H9 (cell line): ENCODE measurements at regions not wholly inside any gene's neighbourhood (a gene's known extent, or its start where the extent isn't known, plus 50 kb on each side); places are given as distances from the start of the nearest gene placed in this dataset.

Source experiments
- DNase-seq: peaks from one replicate; pipeline ENCODE4 v3.0.0-alpha.2; 2017
- H2AFZ ChIP-seq: one replicate; pipeline ENCODE4 v1.6.1; 2013; ENCODE audit warnings: mild to moderate bottlenecking, low read length, control low read depth, moderate library complexity
- H2AK5ac ChIP-seq: 2 replicates; pipeline ENCODE4 v1.6.1; 2013; ENCODE audit warnings: low read length, control low read depth, mixed read lengths; ENCODE audit not compliant: insufficient read length
- H2BK120ac ChIP-seq: one replicate; pipeline ENCODE4 v1.6.1; 2013; ENCODE audit warnings: low read depth, mild to moderate bottlenecking, low read length, control low read depth, inconsistent platforms; ENCODE audit not compliant: poor library complexity, severe bottlenecking
- H2BK12ac ChIP-seq: 2 replicates; pipeline ENCODE4 v1.6.1; 2013; ENCODE audit warnings: low read length, control low read depth, mixed read lengths, low read depth; ENCODE audit not compliant: insufficient read length
- H2BK15ac ChIP-seq: 2 replicates; pipeline ENCODE4 v1.6.1; 2013; ENCODE audit warnings: low read depth, low read length, control low read depth
- H2BK20ac ChIP-seq: one replicate; pipeline ENCODE4 v1.6.1; 2013; ENCODE audit warnings: low read depth, mild to moderate bottlenecking, low read length, control low read depth, inconsistent platforms; ENCODE audit not compliant: poor library complexity, severe bottlenecking
- H2BK5ac ChIP-seq: 2 replicates; pipeline ENCODE4 v1.6.1; 2013; ENCODE audit warnings: low read length, control low read depth, mixed read lengths; ENCODE audit not compliant: insufficient read length
- H3K14ac ChIP-seq: 2 replicates; pipeline ENCODE4 v1.6.1; 2013; ENCODE audit warnings: low read length, control low read depth; ENCODE audit not compliant: insufficient read depth
- H3K18ac ChIP-seq: 2 replicates; pipeline ENCODE4 v1.6.1; 2013; ENCODE audit warnings: low read depth, mild to moderate bottlenecking, mixed read lengths, low read length, control low read depth; ENCODE audit not compliant: insufficient read length
- H3K23ac ChIP-seq: 2 replicates; pipeline ENCODE4 v1.6.1; 2013; ENCODE audit warnings: low read length, control low read depth, mixed read lengths, low read depth; ENCODE audit not compliant: insufficient read length
- H3K23me2 ChIP-seq: 2 replicates; pipeline ENCODE4 v1.6.1; 2013; ENCODE audit warnings: low read depth, mild to moderate bottlenecking, mixed read lengths, low read length, control low read depth; ENCODE audit not compliant: insufficient read length, poor library complexity, severe bottlenecking
- H3K27ac ChIP-seq: 2 replicates; pipeline ENCODE4 v1.5.1; 2013; ENCODE audit warnings: low read length, control low read depth, mixed read lengths, low read depth; ENCODE audit not compliant: insufficient read length
- H3K27me3 ChIP-seq: 2 replicates; pipeline ENCODE4 v1.6.1; 2013; ENCODE audit warnings: low read length, control low read depth, inconsistent platforms; ENCODE audit not compliant: insufficient read depth
- H3K4ac ChIP-seq: 2 replicates; pipeline ENCODE4 v1.6.1; 2013; ENCODE audit warnings: low read depth, mild to moderate bottlenecking, control low read depth, inconsistent platforms, low read length, moderate library complexity
- H3K4me1 ChIP-seq: 2 replicates; pipeline ENCODE4 v1.6.1; 2013; ENCODE audit warnings: low read length, control low read depth, inconsistent platforms; ENCODE audit not compliant: insufficient read depth
- H3K4me2 ChIP-seq: 2 replicates; pipeline ENCODE4 v1.6.1; 2013; ENCODE audit warnings: low read length, control low read depth, mixed read lengths; ENCODE audit not compliant: insufficient read length, insufficient read depth
- H3K56ac ChIP-seq: 2 replicates; pipeline ENCODE4 v1.6.1; 2013; ENCODE audit warnings: low read depth, mild to moderate bottlenecking, mixed read lengths, low read length, control low read depth; ENCODE audit not compliant: insufficient read length
- H3K79me1 ChIP-seq: 2 replicates; pipeline ENCODE4 v1.6.1; 2013; ENCODE audit warnings: low read depth, mild to moderate bottlenecking, moderate library complexity, low read length, control low read depth, inconsistent platforms; ENCODE audit not compliant: insufficient read depth, poor library complexity, severe bottlenecking
- H3K79me2 ChIP-seq: 2 replicates; pipeline ENCODE4 v1.6.1; 2013; ENCODE audit warnings: low read length, control low read depth, inconsistent platforms; ENCODE audit not compliant: insufficient read depth
- H3K9ac ChIP-seq: 2 replicates; pipeline ENCODE4 v1.6.1; 2013; ENCODE audit warnings: low read length, control low read depth, mixed read lengths; ENCODE audit not compliant: insufficient read length; ENCODE audit errors: extremely low read depth
- H3K9me3 ChIP-seq: one replicate; pipeline ENCODE4 v1.6.1; 2013; ENCODE audit warnings: low read depth, low read length, inconsistent platforms; ENCODE audit not compliant: control insufficient read depth
- H3T11ph ChIP-seq: one replicate; pipeline ENCODE4 v1.6.1; 2013; ENCODE audit warnings: mild to moderate bottlenecking, low read length, control low read depth, inconsistent platforms
- H4K20me1 ChIP-seq: one replicate; pipeline ENCODE4 v1.6.1; 2013; ENCODE audit not compliant: control insufficient read depth, insufficient read length, insufficient read depth
- H4K5ac ChIP-seq: 2 replicates; pipeline ENCODE4 v1.6.1; 2013; ENCODE audit warnings: low read depth, mild to moderate bottlenecking, mixed read lengths, low read length, control low read depth; ENCODE audit not compliant: insufficient read length
- H4K8ac ChIP-seq: replicated peaks from 2 replicates; pipeline ENCODE4 v1.6.1; 2013; ENCODE audit warnings: low read length, control low read depth, mixed read lengths, low read depth; ENCODE audit not compliant: insufficient read length
- H4K91ac ChIP-seq: 2 replicates; pipeline ENCODE4 v1.6.1; 2013; ENCODE audit warnings: low read depth, mild to moderate bottlenecking, moderate library complexity, mixed read lengths, low read length, control low read depth; ENCODE audit not compliant: insufficient read length
- H3K27ac Mint-ChIP-seq, 3 experiments: 2 replicates in 2 of 3; 3 replicates in 1 of 3; pipeline ENCODE4 v1.8.0; 2020 to 2021; ENCODE audit warnings: mixed read lengths in 3 of 3, mild to moderate bottlenecking in 1 of 3, moderate library complexity in 1 of 3
- H3K27me3 Mint-ChIP-seq: 2 replicates; pipeline ENCODE4 v1.8.0; 2021; ENCODE audit warnings: low read depth, mild to moderate bottlenecking, moderate library complexity, mixed read lengths
- H3K36me3 Mint-ChIP-seq, 3 experiments: 2 replicates in 2 of 3; 3 replicates in 1 of 3; pipeline ENCODE4 v1.8.0; 2020 to 2021; ENCODE audit warnings: low read depth in 3 of 3, mixed read lengths in 3 of 3; ENCODE audit not compliant: insufficient read depth in 1 of 3
- H3K4me1 Mint-ChIP-seq, 2 experiments: 2 replicates each; pipeline ENCODE4 v1.8.0; 2020; ENCODE audit warnings: mixed read lengths in 2 of 2
- H3K4me3 Mint-ChIP-seq, 2 experiments: 2 replicates in 1 of 2; 3 replicates in 1 of 2; pipeline ENCODE4 v1.8.0; 2020 to 2021; ENCODE audit warnings: mild to moderate bottlenecking in 2 of 2, mixed read lengths in 2 of 2, moderate library complexity in 1 of 2
- H3K9me3 Mint-ChIP-seq, 2 experiments: 2 replicates in 1 of 2; 3 replicates in 1 of 2; pipeline ENCODE4 v1.8.0; 2020; ENCODE audit warnings: mild to moderate bottlenecking in 2 of 2, mixed read lengths in 2 of 2, moderate library complexity in 1 of 2
- CTCF ChIP-seq: fragments of 200-600 bp; sonication (generic); conservative IDR thresholded peaks from 3 replicates; pipeline ENCODE4 v1.8.0; 2021; ENCODE audit warnings: antibody characterized with exemption, mild to moderate bottlenecking
- WGBS: extraction: QIAGEN DNeasy Blood & Tissue Kit; methylation state at CpG from one replicate; pipeline ENCODE4 v1.1.7; 2013; ENCODE audit warnings: missing lambda C conversion rate, low lambda C conversion rate, mixed read lengths; ENCODE audit not compliant: insufficient read length; ENCODE audit errors: extremely low coverage; 5-methylcytosine and 5-hydroxymethylcytosine counted together

GRCh38 chr2:237254911-237255578, 158.9 kb downstream of the COL6A3 start:
- no peak overlapping the region for H4K8ac ChIP-seq
- Mint-ChIP-seq H3K27me3 (no peaks in the 10 kb centered on the region), H3K36me3 (no peaks in the 10 kb centered on the region), H3K9me3 (no peaks in the 10 kb centered on the region), H3K4me3 (no peak overlapping the region), H3K4me1 (peaks cover 4 to 11% of the 10 kb centered on the region in 2 experiments), H3K27ac (no peak overlapping the region)
- H3K9ac ChIP-seq, result no peak overlapping the region
- no peak overlapping the region for H2BK5ac ChIP-seq
- no peaks in the 10 kb centered on the region for H3K9me3 ChIP-seq
- no peak overlapping the region for H2AFZ ChIP-seq
- no peak for TF ChIP-seq CTCF
- no peak overlapping the region for H2BK15ac ChIP-seq
- no peaks in the 10 kb centered on the region for H3K23me2 ChIP-seq
- no peak overlapping the region for H2BK120ac ChIP-seq
- no peaks in the 10 kb centered on the region for H4K20me1 ChIP-seq
- no peaks in the 10 kb centered on the region for H3K4me1 ChIP-seq
- H3K18ac ChIP-seq, result no peak overlapping the region
- no peak overlapping the region for H4K5ac ChIP-seq
- H3K56ac ChIP-seq, result no peak overlapping the region
- no peaks in the 10 kb centered on the region for H3K79me2 ChIP-seq
- H2BK20ac ChIP-seq, result no peak overlapping the region
- no peak overlapping the region for H4K91ac ChIP-seq
- no peak overlapping the region for H3K4me2 ChIP-seq
- DNase-seq, result no peak
- H3K27ac ChIP-seq, result no peak overlapping the region
- no peak overlapping the region for H2AK5ac ChIP-seq
- H3K14ac ChIP-seq, result no peak overlapping the region
- no peak overlapping the region for H3T11ph ChIP-seq
- no peaks in the 10 kb centered on the region for H3K27me3 ChIP-seq
- no peak overlapping the region for H2BK12ac ChIP-seq
- H3K23ac ChIP-seq, result no peak overlapping the region
- WGBS, result no CpG with 5 or more reads among the region's 2 CpGs
- H3K79me1 ChIP-seq, result no peaks in the 10 kb centered on the region
- H3K4ac ChIP-seq, result no peak overlapping the region
